DND-41 (cell line): ENCODE measurements at regions not wholly inside any gene's neighbourhood (a gene's known extent, or its start where the extent isn't known, plus 50 kb on each side); places are given as distances from the start of the nearest gene placed in this dataset.

Experiments
- EZH2 ChIP-seq: IDR thresholded peaks from 3 replicates; pipeline ENCODE4 v1.6.1; 2012; ENCODE audit warnings: borderline replicate concordance, low read depth, mild to moderate bottlenecking, moderate library complexity, low read length, inconsistent platforms; ENCODE audit not compliant: severe bottlenecking
- TF ChIP-seq, protein P1 (sequence below): IDR thresholded peaks from 2 replicates; pipeline ENCODE4 v1.5.1; 2012; ENCODE audit warnings: borderline replicate concordance, low read length, moderate library complexity, mild to moderate bottlenecking; ENCODE audit not compliant: poor library complexity, severe bottlenecking; ENCODE audit errors: extremely low read depth

DNA sequence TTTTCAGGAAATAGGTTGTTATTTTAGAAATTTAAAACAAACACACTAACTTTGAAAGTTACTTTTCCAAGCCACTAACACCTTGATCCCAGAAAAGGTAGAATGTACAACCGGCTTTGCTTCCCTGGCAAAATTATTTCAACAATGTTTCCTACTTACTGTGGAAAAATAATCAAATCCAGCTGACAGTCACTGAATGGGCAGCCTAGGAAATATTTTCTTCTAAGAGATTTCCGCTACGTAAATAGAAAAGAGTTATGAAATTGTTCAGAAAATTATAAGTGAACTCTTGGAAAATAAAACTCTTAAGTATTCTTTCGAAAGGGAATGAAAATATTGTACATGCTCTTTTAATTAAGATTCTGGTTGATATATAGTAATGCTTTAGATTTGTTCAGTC is 195.7 kb downstream of the GASK1B start:
- TF ChIP-seq, protein P1, sequence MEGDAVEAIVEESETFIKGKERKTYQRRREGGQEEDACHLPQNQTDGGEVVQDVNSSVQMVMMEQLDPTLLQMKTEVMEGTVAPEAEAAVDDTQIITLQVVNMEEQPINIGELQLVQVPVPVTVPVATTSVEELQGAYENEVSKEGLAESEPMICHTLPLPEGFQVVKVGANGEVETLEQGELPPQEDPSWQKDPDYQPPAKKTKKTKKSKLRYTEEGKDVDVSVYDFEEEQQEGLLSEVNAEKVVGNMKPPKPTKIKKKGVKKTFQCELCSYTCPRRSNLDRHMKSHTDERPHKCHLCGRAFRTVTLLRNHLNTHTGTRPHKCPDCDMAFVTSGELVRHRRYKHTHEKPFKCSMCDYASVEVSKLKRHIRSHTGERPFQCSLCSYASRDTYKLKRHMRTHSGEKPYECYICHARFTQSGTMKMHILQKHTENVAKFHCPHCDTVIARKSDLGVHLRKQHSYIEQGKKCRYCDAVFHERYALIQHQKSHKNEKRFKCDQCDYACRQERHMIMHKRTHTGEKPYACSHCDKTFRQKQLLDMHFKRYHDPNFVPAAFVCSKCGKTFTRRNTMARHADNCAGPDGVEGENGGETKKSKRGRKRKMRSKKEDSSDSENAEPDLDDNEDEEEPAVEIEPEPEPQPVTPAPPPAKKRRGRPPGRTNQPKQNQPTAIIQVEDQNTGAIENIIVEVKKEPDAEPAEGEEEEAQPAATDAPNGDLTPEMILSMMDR, result no peak
- no peak for TF ChIP-seq EZH2
